NCI-H1105 treated with DMSO at 0.1 percent for 48 hours (cell line): ENCODE measurements at regions not wholly inside any gene's neighbourhood (a gene's known extent, or its start where the extent isn't known, plus 50 kb on each side); places are given as distances from the start of the nearest gene placed in this dataset.
"Not testable (repeated sequence)": the region's sequence is repeated elsewhere in the genome, so short reads cannot be mapped to it uniquely, and the experiment has no call there.

Experiments
- DNase-seq: peaks from one replicate; lab custom pipeline; 2025; lab: John Stamatoyannopoulos, UW

DNA sequence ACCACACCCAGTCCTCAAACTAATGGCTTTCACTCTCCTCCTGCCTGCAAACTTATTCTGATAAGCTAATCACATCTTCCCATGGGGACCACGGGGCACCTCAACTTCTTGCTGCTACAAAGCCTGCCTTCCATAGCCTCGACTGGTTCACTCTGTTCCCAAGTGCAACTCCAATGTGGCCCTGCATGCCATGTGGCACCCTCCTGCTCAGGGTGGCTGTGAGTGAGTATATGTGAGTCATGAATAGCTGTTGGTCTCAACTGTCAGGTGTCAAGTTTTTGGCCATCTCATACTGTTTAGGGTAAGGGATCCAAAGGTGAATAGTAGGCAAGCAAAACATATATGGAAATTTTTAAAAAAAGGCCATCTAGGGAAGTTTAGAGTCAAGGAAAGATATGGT is 276.1 kb upstream of the DCC start:
- no peak for DNase-seq

- no peak for DNase-seq
Measured at GRCh38 chr18:52069201-52069600, 270.8 kb upstream of the DCC start.

DNA sequence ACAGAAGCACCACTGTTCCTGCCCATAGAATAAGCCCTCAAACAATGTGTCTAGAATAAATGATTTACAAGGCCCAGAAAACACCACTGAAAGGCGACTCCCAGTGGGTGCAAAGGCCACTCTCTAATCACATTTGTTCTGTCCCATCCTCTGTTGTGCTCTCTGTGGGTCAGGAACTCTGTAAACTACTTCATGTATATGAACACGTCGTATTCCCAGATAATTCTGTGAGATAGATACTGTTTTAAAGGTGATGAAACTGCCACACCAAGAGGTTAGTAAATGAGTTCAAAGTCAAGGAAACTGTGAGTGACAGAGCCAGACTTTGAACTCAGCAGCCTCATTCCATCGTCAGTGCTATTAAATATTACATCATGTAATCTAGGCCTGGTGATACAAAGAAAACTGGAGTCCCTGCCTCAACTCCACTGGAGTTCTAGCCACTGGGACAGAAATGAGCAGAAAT is 269.7 kb upstream of the DCC start:
- DNase-seq, result no peak

DNA sequence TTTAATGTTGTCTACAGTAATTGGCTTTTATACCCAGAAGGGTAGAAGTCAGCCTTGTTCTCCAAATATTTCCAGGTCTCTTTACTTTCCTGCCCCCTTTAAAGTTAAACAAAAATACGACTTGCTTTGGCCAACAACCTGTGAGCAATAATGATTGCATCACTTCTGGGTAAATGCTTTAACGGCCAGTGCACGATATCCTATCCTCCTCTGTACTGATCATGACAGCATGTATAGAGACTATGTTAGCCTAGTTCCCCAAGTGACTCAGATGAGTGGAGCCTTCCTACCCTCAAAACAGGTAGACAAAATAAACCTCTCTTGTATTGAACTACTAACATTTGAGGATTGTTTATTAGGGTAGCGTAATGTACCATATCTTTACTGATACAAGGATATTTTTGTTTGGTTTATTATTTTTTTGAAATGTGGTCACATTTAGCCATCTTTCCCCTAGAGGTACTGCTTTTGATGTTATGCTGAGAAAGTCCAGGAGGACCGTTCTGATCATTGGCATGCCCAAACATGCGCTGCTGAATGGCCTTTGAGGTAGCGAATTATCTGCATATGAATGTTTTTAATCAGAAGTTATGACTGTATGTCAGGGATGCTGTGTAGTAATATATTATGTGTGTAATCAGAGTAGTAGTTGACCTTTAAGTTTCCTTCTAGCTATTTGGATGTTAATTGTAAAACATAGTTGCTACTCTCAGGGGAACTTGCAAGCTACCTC is 262.6 kb upstream of the DCC start:
- DNase-seq, result no peak

- no peak for DNase-seq
Measured at GRCh38 chr18:52082246-52082645, 257.8 kb upstream of the DCC start.

GRCh38 chr18:52087140-52087539 is 252.9 kb upstream of the DCC start:
- DNase-seq, result no peak

GRCh38 chr18:52090005-52090404 is 250.0 kb upstream of the DCC start:
- DNase-seq, result no peak

GRCh38 chr18:52093171-52093570 is 246.8 kb upstream of the DCC start:
- DNase-seq, result no peak

DNA sequence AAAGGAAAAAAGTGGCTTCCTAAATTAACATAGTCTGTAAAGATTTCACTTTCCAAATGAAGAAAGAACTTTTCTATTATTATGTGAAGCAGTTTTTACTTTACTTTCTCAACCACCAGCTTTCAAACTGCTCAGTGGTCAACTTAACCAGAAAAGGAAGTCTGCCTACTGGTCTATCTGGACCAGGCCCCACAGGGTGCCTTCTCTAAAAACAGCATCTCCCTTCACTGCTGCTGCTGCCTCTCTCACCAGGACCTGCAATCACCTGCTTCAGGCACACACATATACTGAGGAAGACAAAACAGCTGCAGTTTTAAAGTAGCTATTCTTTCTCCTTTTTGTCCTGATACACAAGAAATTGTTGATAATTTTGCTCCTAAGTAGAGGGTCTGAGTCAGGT is 221.3 kb upstream of the DCC start:
- no peak for DNase-seq

- no peak for DNase-seq
Measured at GRCh38 chr18:52130624-52131301, 209.2 kb upstream of the DCC start.

DNA sequence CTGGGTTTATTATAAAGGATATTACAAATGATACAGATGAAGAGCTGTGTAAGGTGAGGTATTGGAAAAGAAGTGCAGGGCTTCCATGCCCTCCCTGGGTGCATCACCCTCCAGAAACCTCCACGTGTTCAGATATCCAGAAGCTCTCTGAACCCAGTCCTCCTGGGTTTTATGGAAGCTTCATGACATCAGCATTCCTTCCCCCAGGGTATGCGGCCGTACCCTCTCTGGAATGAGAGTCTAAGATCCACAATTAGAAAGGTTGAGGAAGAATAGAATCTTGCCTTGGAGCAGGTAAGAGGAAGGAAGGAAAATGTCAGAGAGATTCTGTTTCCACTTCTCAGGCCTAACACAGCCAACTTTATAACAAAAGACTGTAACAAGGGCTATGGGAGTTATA is 208.2 kb upstream of the DCC start:
- DNase-seq, result no peak

DNA sequence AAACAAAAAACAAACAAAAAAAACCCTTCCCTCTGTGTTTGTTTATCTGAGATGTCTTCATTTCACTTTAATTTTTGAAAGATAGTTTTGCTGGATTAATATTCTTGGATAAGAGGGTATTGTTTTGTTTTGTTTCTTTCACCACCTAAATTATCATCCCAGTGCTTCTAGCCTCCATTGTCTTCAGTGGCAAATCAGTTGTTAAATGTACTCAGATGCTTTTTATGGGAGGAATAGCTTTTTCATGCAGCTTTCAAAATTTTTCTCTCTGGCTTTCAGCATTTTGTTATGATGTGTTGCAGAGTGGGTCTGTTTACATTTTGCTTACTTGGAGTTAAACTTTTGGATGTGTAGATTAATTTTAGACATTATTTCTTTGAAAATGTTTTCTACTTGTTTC is 203.5 kb upstream of the DCC start:
- DNase-seq, result no peak

GRCh38 chr18:52140986-52141385 is 199.0 kb upstream of the DCC start:
- DNase-seq, result no peak

DNA sequence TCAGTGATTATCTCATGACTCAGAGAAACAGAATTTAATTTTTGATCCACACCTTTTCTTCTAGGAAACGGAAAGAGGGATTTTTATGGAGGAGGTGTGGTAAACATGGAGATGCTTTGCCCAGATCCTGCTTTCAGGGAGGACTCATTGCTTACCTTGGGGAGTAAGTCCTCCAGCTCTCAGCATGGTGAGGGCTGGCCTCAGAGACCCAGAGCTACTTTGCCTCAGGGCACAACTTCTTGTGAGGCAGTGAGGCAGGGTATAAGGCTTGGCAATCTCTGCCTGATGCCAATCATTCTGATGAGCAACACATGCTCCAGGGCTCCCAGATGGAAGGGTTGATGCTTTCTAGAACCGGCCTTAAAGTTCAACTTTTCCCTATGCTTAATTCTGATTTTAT is 189.9 kb upstream of the DCC start:
- no peak for DNase-seq

DNA sequence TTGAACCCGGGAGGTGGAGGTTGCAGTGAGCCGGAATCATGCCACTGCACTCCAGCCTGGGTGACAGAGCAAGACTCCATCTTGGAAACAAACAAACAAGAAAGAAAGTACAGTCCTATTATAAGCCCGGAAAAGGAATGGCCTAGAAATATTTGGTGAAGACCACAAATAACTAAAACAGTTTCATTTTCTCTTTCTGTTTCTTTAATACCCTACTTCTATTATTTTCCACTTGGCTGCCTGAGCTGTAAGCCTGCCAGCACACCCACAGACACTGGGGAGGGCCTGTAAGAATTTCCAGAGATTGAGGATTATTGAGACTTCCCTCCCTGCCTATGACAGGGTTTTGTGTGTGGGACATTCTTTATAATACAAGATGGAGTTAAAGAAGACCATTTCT is 188.0 kb upstream of the DCC start:
- DNase-seq, result no peak

DNA sequence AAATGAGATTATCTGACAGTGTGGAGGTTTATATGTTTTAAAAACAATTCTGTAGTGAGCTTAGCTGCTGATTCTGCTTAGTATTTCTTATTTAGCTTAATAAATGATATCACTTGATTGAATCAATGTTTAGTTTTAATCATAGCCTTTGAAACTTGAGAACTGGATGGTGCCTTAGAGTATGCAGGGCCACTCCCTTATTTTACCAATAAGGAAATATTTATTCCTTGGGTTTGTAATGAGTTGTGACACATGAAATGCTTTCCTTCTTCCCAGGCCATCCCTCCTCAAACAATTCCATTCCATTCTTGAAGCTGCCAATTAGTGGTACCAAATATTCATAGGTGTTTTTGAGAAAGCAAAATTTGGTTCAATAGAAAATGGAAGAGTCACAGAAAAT is 183.8 kb upstream of the DCC start:
- DNase-seq, result no peak

GRCh38 chr18:52160636-52161035 is 179.4 kb upstream of the DCC start:
- no peak for DNase-seq

GRCh38 chr18:52163478-52163877 is 176.5 kb upstream of the DCC start:
- no peak for DNase-seq

DNA sequence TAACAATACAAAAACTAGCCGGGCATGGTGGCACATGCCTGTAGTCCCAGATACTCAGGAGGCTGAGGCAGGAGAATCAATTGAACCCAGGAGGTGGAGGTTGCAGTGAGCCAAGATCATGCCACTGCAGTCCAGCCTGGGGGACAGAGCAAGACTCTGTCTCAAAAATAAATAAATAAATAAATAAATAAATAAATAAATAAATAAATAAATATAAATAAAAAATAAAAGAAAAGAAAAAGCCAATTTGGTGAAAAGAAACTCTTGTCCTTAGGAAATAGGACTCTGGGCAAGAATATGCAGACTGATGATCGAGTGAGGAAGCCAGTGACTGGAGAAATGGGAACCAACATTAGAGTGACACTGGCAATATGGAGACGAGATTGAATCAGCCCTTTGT is 171.9 kb upstream of the DCC start:
- not testable (repeated sequence) for DNase-seq

GRCh38 chr18:52174220-52174619 is 165.8 kb upstream of the DCC start:
- no peak for DNase-seq

DNA sequence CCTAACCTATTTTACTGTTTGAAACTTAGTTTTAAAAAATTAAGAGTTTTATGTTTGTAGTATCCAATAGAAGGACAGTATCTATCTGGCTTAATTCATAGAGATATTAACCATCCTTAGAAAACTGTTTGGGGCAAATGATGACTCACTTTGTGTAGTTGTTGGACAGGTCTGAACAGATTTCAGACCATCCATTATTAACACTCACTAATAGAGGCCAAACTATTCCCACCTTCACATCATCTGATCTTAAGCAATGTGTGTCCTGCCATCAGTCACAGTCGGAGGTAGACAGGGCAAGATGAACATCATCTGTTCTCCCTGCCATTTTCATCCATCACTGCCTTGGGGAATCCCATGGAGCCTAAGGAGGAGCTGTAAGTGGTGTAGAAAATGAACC is 164.6 kb upstream of the DCC start:
- no peak for DNase-seq

- no peak for DNase-seq
Measured at GRCh38 chr18:52183107-52183506, 156.9 kb upstream of the DCC start.

DNA sequence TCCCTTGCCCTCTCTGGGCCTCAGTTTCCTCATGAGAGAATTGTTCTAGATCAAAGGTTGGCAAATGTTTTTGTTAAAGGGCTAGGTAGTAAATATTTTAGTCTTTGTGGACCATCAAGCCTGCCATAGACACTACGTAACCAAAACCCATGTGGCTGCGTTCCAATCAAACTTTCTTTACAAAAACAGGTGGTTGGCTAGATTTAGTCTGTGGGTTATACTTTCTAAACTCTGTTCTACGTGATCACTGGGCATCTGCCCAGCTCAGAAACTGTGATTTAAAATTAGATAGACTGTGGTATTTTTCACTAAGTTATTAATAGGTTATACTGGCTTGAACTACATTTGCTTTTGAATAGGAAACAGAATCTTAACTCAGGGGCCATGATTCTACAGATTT is 149.8 kb upstream of the DCC start:
- no peak for DNase-seq

- DNase-seq, result no peak
Measured at GRCh38 chr18:52190631-52191030, 149.4 kb upstream of the DCC start.
